BE2C (cell line): ENCODE measurements at regions not wholly inside any gene's neighbourhood (a gene's known extent, or its start where the extent isn't known, plus 50 kb on each side); places are given as distances from the start of the nearest gene placed in this dataset.

Experiments used
- DNase-seq: peaks from one replicate; pipeline ENCODE4 v3.0.0-alpha.2; 2020
- H3K27me3 ChIP-seq: fragments of 250-450 bp; sonication (Bioruptor Pico); 2 replicates; pipeline ENCODE4 v1.5.1; 2020; ENCODE audit warnings: mild to moderate bottlenecking
- H3K36me3 ChIP-seq: fragments of 250-450 bp; sonication (Bioruptor Pico); 2 replicates; pipeline ENCODE4 v1.5.1; 2020; ENCODE audit warnings: mild to moderate bottlenecking
- H3K4me1 ChIP-seq: fragments of 250-450 bp; sonication (Bioruptor Pico); 2 replicates; pipeline ENCODE4 v1.5.1; 2020
- H3K4me3 ChIP-seq: 2 replicates; pipeline ENCODE4 v1.5.1; 2011; ENCODE audit warnings: low read depth, low read length
- H3K9me3 ChIP-seq: fragments of 250-450 bp; sonication (Bioruptor Pico); 2 replicates; pipeline ENCODE4 v1.5.1; 2020
- TF ChIP-seq, protein P1 (sequence below): IDR thresholded peaks from 2 replicates; pipeline ENCODE4 v1.5.1; 2012; ENCODE audit warnings: mild to moderate bottlenecking, low read depth, low read length

DNA sequence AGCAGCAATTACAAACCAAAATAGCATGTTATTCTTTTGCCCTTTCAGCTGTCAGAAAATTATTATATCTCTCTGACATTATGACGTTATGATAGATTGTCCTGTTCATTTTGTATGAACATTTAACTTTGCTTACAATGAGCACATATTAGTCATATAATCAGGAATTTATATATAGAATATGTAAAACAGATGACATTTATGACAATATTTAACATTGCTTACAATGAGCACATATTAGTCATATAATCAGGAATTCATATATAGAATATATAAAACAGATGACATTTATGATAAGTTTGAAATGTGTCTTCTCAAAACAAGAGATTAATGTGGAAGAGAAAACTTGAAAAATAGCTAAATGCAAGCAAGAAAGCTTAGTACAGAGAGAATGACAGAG is 1180.2 kb downstream of the CDH12 start:
- H3K36me3 ChIP-seq: no peaks in the 10 kb centered on the region
- TF ChIP-seq, protein P1, sequence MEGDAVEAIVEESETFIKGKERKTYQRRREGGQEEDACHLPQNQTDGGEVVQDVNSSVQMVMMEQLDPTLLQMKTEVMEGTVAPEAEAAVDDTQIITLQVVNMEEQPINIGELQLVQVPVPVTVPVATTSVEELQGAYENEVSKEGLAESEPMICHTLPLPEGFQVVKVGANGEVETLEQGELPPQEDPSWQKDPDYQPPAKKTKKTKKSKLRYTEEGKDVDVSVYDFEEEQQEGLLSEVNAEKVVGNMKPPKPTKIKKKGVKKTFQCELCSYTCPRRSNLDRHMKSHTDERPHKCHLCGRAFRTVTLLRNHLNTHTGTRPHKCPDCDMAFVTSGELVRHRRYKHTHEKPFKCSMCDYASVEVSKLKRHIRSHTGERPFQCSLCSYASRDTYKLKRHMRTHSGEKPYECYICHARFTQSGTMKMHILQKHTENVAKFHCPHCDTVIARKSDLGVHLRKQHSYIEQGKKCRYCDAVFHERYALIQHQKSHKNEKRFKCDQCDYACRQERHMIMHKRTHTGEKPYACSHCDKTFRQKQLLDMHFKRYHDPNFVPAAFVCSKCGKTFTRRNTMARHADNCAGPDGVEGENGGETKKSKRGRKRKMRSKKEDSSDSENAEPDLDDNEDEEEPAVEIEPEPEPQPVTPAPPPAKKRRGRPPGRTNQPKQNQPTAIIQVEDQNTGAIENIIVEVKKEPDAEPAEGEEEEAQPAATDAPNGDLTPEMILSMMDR: no peak
- H3K9me3 ChIP-seq: no peaks in the 10 kb centered on the region
- H3K4me1 ChIP-seq: no peaks in the 10 kb centered on the region
- no peaks in the 10 kb centered on the region for H3K27me3 ChIP-seq
- H3K4me3 ChIP-seq: no peak overlapping the region
- DNase-seq: no peak

DNA sequence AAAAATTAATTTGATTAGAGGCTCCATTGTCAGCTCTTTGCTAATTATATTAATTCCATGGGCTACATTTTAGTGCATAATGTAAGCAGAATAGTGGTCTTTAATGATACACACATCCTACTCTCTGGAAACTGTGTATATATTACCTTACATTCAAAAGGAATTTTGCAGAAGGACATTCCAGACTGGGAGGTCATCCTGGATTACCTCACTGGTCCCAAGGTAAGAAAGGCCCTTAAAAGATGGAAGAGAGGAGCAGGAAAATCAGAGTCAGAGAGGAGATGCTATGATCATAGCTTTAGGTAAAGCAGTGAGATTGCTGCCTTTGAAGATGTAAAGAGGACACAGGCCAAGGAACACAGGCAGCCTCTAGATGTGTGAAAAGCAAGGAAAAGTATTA is 1180.8 kb downstream of the CDH12 start:
- H3K4me1 ChIP-seq: no peaks in the 10 kb centered on the region
- H3K9me3 ChIP-seq: no peaks in the 10 kb centered on the region
- H3K4me3 ChIP-seq: no peak overlapping the region
- H3K27me3 ChIP-seq: no peaks in the 10 kb centered on the region
- H3K36me3 ChIP-seq: no peaks in the 10 kb centered on the region
- DNase-seq: no peak
- TF ChIP-seq, protein P1: no peak

DNA sequence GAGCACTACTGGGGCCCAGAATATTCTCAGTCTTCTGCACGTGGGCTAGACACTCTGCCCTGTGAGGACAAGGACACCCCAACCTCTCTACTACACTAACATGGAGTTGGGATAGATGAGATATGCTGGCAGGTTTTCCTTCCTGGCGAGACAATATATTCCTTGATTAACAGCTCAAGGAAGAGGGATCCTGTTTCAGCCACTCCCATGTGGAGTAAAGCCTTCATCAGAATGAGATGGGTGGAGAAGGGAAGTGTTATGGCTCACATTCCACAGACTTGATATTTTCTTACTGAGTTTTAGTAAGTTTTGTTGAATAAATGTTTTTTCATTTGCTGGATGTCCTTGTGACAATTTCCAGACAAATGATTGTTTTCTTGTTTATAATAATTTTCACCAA is 1187.6 kb downstream of the CDH12 start:
- DNase-seq: no peak
- no peak overlapping the region for H3K4me3 ChIP-seq
- no peaks in the 10 kb centered on the region for H3K27me3 ChIP-seq
- no peaks in the 10 kb centered on the region for H3K36me3 ChIP-seq
- H3K4me1 ChIP-seq: no peaks in the 10 kb centered on the region
- TF ChIP-seq, protein P1: no peak
- no peaks in the 10 kb centered on the region for H3K9me3 ChIP-seq

DNA sequence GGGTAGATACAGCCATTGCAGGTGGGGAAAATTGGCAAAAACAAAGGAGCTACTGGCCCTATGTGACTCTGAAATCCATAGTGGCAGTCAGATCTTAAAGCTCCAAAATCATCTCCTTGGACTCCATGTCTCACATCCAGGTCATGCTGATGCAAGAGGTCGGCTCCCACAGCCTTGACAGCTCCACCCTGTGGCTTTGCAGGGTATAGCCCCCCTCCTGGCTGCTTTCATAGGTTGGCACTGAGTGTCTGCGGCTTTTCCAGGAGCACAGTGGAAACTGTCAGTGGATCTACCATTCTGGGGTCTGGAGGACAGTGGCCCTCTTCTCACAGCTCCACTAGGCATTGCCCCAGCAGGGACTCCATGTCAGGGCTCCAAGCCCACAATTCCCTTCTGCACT is 1190.1 kb downstream of the CDH12 start:
- no peaks in the 10 kb centered on the region for H3K36me3 ChIP-seq
- H3K4me3 ChIP-seq: no peak overlapping the region
- no peaks in the 10 kb centered on the region for H3K27me3 ChIP-seq
- DNase-seq: peak; percentile 21
- H3K4me1 ChIP-seq: no peaks in the 10 kb centered on the region
- H3K9me3 ChIP-seq: no peaks in the 10 kb centered on the region
- TF ChIP-seq, protein P1: peak; percentile 33

DNA sequence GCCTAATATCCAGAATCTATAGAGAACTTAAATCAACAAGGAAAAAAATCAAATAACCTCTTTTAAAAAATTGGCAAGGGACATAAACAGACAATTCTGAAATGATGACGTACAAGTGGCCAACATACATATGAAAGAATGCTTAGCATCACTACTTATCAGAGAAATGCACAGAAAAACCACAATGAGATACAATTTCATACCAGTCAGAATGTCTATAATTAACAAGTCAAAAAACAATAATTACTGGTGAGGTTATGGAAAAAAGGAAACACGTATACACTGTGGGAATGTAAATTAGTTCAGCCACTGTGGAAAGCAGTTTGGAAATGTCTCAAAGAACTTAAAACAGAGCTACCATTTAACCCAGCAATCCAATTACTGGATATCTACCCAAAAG is 1192.0 kb downstream of the CDH12 start:
- no peaks in the 10 kb centered on the region for H3K9me3 ChIP-seq
- no peak for DNase-seq
- TF ChIP-seq, protein P1: no peak
- H3K36me3 ChIP-seq: no peaks in the 10 kb centered on the region
- H3K4me3 ChIP-seq: no peak overlapping the region
- no peaks in the 10 kb centered on the region for H3K4me1 ChIP-seq
- H3K27me3 ChIP-seq: no peaks in the 10 kb centered on the region

DNA sequence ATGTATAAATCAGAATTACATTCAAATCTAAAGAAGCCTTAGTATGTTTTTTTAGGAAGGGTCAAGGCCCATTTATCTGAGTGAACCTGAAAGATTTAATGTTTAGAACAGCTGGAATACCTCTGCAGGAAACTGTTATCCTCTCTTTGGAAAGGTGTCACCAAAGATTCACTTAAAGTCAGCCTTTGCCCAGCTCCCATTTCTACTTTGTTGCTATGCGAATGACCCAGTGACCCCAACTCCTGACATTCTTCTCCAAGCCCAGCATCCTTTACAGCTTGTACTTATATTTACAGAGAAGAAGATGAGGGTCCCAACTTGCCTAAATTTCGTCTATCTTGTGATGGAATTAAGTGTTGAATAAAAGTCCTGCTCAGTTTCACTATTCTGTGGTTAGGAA is 1198.6 kb downstream of the CDH12 start:
- no peak overlapping the region for H3K4me3 ChIP-seq
- no peaks in the 10 kb centered on the region for H3K4me1 ChIP-seq
- H3K36me3 ChIP-seq: no peaks in the 10 kb centered on the region
- DNase-seq: no peak
- no peaks in the 10 kb centered on the region for H3K27me3 ChIP-seq
- TF ChIP-seq, protein P1: no peak
- no peaks in the 10 kb centered on the region for H3K9me3 ChIP-seq
